Type B pancreatic cell (in vitro differentiated cells): ENCODE measurements at regions not wholly inside any gene's neighbourhood (a gene's known extent, or its start where the extent isn't known, plus 50 kb on each side); places are given as distances from the start of the nearest gene placed in this dataset.

Source experiments
- DNase-seq: peaks from one replicate; pipeline ENCODE4 v3.0.0; 2021; ENCODE audit warnings: mixed read lengths; ENCODE audit not compliant: unreplicated experiment; ENCODE audit errors: extremely low spot score
- H3K27ac Mint-ChIP-seq: 2 replicates; pipeline ENCODE4 v1.8.0; 2021; ENCODE audit warnings: mild to moderate bottlenecking, mixed read lengths
- H3K27me3 Mint-ChIP-seq: 2 replicates; pipeline ENCODE4 v1.8.0; 2021; ENCODE audit warnings: mixed read lengths
- H3K36me3 Mint-ChIP-seq: 2 replicates; pipeline ENCODE4 v1.8.0; 2021; ENCODE audit warnings: mixed read lengths
- H3K4me1 Mint-ChIP-seq: one replicate; pipeline ENCODE4 v1.8.0; 2021; ENCODE audit warnings: mixed read lengths; ENCODE audit not compliant: unreplicated experiment
- H3K4me3 Mint-ChIP-seq: 2 replicates; pipeline ENCODE4 v1.8.0; 2021; ENCODE audit warnings: mild to moderate bottlenecking, mixed read lengths
- H3K9me3 Mint-ChIP-seq: 2 replicates; pipeline ENCODE4 v1.8.0; 2021; ENCODE audit warnings: mixed read lengths
- CTCF ChIP-seq: fragments of 200-600 bp; sonication (generic); conservative IDR thresholded peaks from 2 replicates; pipeline ENCODE4 v1.5.0; 2021; ENCODE audit warnings: antibody characterized with exemption, mild to moderate bottlenecking

DNA sequence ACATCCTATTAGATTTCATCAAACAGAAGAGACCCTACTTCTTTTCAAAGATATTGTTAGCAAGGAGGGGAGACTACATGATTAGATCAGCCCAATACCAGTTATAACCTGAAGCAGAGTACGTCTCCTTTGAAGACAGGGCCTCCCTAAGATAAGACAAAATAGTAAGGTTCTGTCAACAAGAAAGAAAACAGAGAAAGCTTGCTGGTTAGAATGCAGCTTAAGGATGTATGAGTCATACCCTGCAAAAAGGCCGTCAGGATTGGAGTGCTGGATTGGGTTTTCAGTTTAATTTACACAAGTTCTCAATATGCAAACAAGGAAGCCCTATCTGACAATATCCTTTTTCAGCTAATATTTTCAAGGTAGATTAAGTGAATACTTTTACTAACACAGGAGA is 1581.2 kb upstream of the WWC1 start:
- H3K36me3 Mint-ChIP-seq, result no peaks in the 10 kb centered on the region
- peaks cover 5% of the 10 kb centered on the region for H3K4me1 Mint-ChIP-seq
- H3K9me3 Mint-ChIP-seq, result no peaks in the 10 kb centered on the region
- no peak for TF ChIP-seq CTCF
- no peak overlapping the region for H3K27ac Mint-ChIP-seq
- DNase-seq, result no peak
- H3K27me3 Mint-ChIP-seq, result no peaks in the 10 kb centered on the region
- no peak overlapping the region for H3K4me3 Mint-ChIP-seq

DNA sequence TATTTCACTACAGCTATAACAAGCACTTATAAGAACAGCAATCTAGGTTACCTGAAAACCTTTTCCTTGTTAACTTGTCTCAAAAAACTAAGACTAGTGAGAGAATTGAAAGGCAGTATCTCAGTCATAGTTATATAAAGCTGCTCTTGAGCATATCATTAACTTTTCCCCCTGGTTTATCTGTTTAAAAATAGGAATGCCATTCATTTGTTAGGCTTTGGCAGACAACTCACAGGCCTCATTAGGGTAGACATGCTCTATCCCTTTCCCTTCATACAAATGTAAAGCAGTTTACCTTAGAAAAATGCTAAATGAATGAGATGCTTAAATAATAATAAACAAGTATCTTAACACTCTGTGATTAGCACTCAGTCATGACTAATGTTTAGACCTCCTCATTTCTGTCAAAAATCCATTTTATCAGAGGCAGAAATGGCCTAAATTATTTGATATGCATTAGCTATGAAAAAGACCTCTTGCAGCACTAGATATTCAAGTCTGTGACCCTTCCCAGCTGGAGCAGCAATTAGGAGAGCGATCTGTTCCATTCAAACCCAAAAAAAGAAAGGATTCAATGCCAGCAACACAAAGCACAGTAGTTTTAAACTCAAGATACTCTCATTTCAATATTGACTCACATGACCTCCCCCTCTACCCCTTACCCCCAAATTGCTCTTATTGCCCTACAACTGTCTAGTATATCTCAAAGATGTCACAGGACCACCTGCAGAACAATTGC is 1578.8 kb upstream of the WWC1 start:
- H3K27me3 Mint-ChIP-seq, result no peaks in the 10 kb centered on the region
- H3K4me1 Mint-ChIP-seq, result peaks cover 5% of the 10 kb centered on the region
- H3K9me3 Mint-ChIP-seq, result no peaks in the 10 kb centered on the region
- DNase-seq, result no peak
- no peaks in the 10 kb centered on the region for H3K36me3 Mint-ChIP-seq
- TF ChIP-seq CTCF, result no peak
- H3K4me3 Mint-ChIP-seq, result no peak overlapping the region
- H3K27ac Mint-ChIP-seq, result no peak overlapping the region

- H3K27me3 Mint-ChIP-seq, result no peaks in the 10 kb centered on the region
- peaks cover 5% of the 10 kb centered on the region for H3K4me1 Mint-ChIP-seq
- no peak overlapping the region for H3K27ac Mint-ChIP-seq
- no peaks in the 10 kb centered on the region for H3K9me3 Mint-ChIP-seq
- H3K4me3 Mint-ChIP-seq, result no peak overlapping the region
- H3K36me3 Mint-ChIP-seq, result no peaks in the 10 kb centered on the region
- no peak for DNase-seq
- TF ChIP-seq CTCF, result no peak
Measured at GRCh38 chr5:166713295-166713694, 1578.2 kb upstream of the WWC1 start.

DNA sequence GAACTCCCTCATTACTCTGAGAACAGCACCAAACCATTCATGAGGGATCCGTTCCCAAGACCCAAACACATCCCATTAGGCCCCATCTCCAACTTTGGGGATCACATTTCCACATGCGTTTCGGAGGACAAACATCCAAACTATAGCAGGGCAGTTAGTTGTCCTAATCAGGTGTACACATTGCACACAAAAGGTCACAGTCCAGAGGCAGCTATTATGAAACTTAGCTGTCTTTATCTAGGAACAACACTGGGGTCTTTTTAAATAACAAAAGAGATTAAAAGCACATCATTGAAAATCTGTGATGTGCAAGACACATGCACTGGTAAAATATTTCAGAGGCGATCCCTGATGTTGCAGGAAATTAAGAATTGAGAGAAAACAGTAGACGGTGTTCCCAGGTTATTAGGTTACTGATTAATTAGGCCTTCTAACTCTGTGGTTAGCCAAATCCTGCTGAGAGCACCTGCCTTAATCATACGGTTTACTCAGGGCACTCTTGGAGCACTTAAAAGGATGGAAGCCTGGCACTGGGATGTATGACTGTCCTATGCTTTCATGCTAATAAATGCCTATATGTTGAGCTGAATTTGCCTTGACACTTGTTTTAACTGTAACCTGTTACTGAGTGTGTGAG is 1574.5 kb upstream of the WWC1 start:
- no peak overlapping the region for H3K4me3 Mint-ChIP-seq
- no peaks in the 10 kb centered on the region for H3K27me3 Mint-ChIP-seq
- no peak for TF ChIP-seq CTCF
- peaks cover 3% of the 10 kb centered on the region for H3K36me3 Mint-ChIP-seq
- H3K4me1 Mint-ChIP-seq, result peaks cover 5% of the 10 kb centered on the region
- no peaks in the 10 kb centered on the region for H3K9me3 Mint-ChIP-seq
- H3K27ac Mint-ChIP-seq, result no peak overlapping the region
- DNase-seq, result no peak

GRCh38 chr5:166719991-166720390 is 1571.5 kb upstream of the WWC1 start:
- H3K4me3 Mint-ChIP-seq, result no peak overlapping the region
- no peaks in the 10 kb centered on the region for H3K4me1 Mint-ChIP-seq
- no peak for DNase-seq
- no peak for TF ChIP-seq CTCF
- H3K27ac Mint-ChIP-seq, result no peak overlapping the region
- H3K9me3 Mint-ChIP-seq, result no peaks in the 10 kb centered on the region
- no peaks in the 10 kb centered on the region for H3K27me3 Mint-ChIP-seq
- H3K36me3 Mint-ChIP-seq, result peaks cover 3% of the 10 kb centered on the region
